Kidney (tissue), 13 donors: ENCODE measurements at regions not wholly inside any gene's neighbourhood (a gene's known extent, or its start where the extent isn't known, plus 50 kb on each side); places are given as distances from the start of the nearest gene placed in this dataset.
A peak's percentile ranks its signal among the peaks of the same experiment; 100 is the strongest.

Source experiments
- DNase-seq, 5 donors: peaks; one replicate each; pipeline ENCODE4 v3.0.0-alpha.2; 2013 to 2020
- FAIRE-seq: peaks from 2 replicates; lab custom pipeline; 2012; peaks lifted over from hg19 to GRCh38; lab: Jason Lieb, UNC
- H3K27ac ChIP-seq, 2 donors: one replicate each; pipeline ENCODE4 v1.7.0; 2013; ENCODE audit warnings: low read depth in 2 of 2, low read length in 2 of 2, inconsistent platforms in 1 of 2
- H3K27me3 ChIP-seq: one replicate; pipeline ENCODE4 v1.7.1; 2013; ENCODE audit warnings: low read length, inconsistent platforms; ENCODE audit not compliant: control insufficient read depth, insufficient read depth
- H3K36me3 ChIP-seq, 3 donors: one replicate each; pipeline versions ENCODE4 v1.7.0 to v1.7.1; 2013; ENCODE audit warnings: low read length in 3 of 3, control low read depth in 1 of 3, inconsistent platforms in 1 of 3; ENCODE audit not compliant: insufficient read depth in 3 of 3, control insufficient read depth in 2 of 3
- H3K4me1 ChIP-seq, 3 donors: one replicate each; pipeline versions ENCODE4 v1.7.0 to v1.7.1; 2013; ENCODE audit warnings: low read length in 3 of 3, inconsistent platforms in 1 of 3, low read depth in 1 of 3; ENCODE audit not compliant: control insufficient read depth in 2 of 3, insufficient read depth in 2 of 3
- H3K4me3 ChIP-seq, 3 donors: one replicate each; pipeline versions ENCODE4 v1.7.0 to v1.8.1; 2013; ENCODE audit warnings: low read length in 3 of 3, control low read depth in 1 of 3, inconsistent platforms in 1 of 3
- H3K9ac ChIP-seq, 3 donors: one replicate each; pipeline versions ENCODE4 v1.7.0 to v1.7.1; 2013; ENCODE audit warnings: low read length in 3 of 3, control low read depth in 1 of 3, inconsistent platforms in 1 of 3
- H3K9me3 ChIP-seq, 3 donors: one replicate each; pipeline versions ENCODE4 v1.7.0 to v1.7.1; 2013; ENCODE audit warnings: low read length in 3 of 3, control low read depth in 1 of 3, inconsistent platforms in 1 of 3; ENCODE audit not compliant: control insufficient read depth in 2 of 3, insufficient read depth in 1 of 3
- CTCF ChIP-seq: IDR thresholded peaks from 3 replicates; pipeline ENCODE4 v1.5.1; 2012; ENCODE audit warnings: mild to moderate bottlenecking, moderate library complexity, borderline replicate concordance; ENCODE audit not compliant: insufficient read depth; ENCODE audit errors: extremely low read depth
- intact Hi-C: fragments of 100-400 bp; cut with DNase I; formaldehyde crosslinking; loops from one replicate; pipeline ENCODE4 v1.11.1; 2022
- donor health status: control.
- donor health status: control.
- donor health status: control.
- donor health status: control.
- donor health status: control.
- donor health status: DM: yes; HTN: yes; CAD: no.
- donor health status: Normal renal cell carcinoma (clear cell type).

- no peak overlapping the region for H3K9ac ChIP-seq
- no peak for TF ChIP-seq CTCF
- no peaks in the 10 kb centered on the region for H3K4me1 ChIP-seq
- H3K4me3 ChIP-seq = no peak overlapping the region
- H3K27me3 ChIP-seq = no peaks in the 10 kb centered on the region
- intact Hi-C loops = no loop called here
- H3K36me3 ChIP-seq = no peaks in the 10 kb centered on the region
- DNase-seq = peak in 1 of 5 donors; percentile 52
- FAIRE-seq = no peak
- H3K27ac ChIP-seq = no peak overlapping the region
- H3K9me3 ChIP-seq = no peaks in the 10 kb centered on the region
Measured at GRCh38 chr10:70981936-70982335, 93.6 kb upstream of the PCBD1 start.

GRCh38 chr10:70982443-70982842 is 94.1 kb upstream of the PCBD1 start:
- Histone ChIP-seq H3K4me1 (no peaks in the 10 kb centered on the region), H3K4me3 (no peak overlapping the region), H3K27ac (no peak overlapping the region), H3K27me3 (no peaks in the 10 kb centered on the region), H3K9ac (no peak overlapping the region), H3K36me3 (no peaks in the 10 kb centered on the region), H3K9me3 (no peaks in the 10 kb centered on the region)
- intact Hi-C loops = no loop called here
- DNase-seq (peak in 1 of 5 donors; percentile 32), FAIRE-seq (no peak)
- TF ChIP-seq CTCF = no peak

GRCh38 chr10:70984986-70985722 is 96.8 kb upstream of the PCBD1 start:
- H3K4me1 ChIP-seq = no peaks in the 10 kb centered on the region
- H3K27me3 ChIP-seq = no peaks in the 10 kb centered on the region
- H3K36me3 ChIP-seq = no peaks in the 10 kb centered on the region
- no peaks in the 10 kb centered on the region for H3K9me3 ChIP-seq
- intact Hi-C loops = no loop called here
- FAIRE-seq = no peak
- no peak overlapping the region for H3K4me3 ChIP-seq
- H3K9ac ChIP-seq = peak overlapping the region in 1 of 3 donors; percentile 12
- H3K27ac ChIP-seq = peak overlapping the region in 1 of 2 donors; percentile 13
- no peak for TF ChIP-seq CTCF
- peak in 3 of 5 donors; percentile 10 to 57 (median 19) for DNase-seq
